ENCODE measurements at regions not wholly inside any gene's neighbourhood (a gene's known extent, or its start where the extent isn't known, plus 50 kb on each side); places are given as distances from the start of the nearest gene placed in this dataset.

DNA sequence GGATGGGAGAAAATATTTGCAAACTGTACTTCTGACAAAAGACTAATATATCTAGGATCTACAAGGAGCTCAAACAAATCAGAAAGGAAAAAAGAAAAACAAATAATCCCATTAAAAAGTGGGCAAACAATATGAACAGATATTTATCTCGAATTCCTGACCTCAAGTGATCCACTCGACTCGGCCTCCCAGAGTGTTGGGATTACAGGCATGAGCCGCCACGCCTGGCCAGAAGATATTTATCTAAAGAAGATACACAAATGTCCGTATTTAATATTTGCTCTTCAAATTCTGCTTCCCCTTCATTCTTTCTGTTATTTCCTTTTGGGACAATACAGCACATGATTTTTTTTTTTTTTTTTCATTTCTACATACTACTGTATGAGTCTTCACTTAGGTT, 151.7 kb upstream of the GRM7 start:
- no peak for DNase-seq (ENCODE audit: low read depth)
- H3K4me3 ChIP-seq (ENCODE audit: low read depth, low read length), result no peak overlapping the region

DNA sequence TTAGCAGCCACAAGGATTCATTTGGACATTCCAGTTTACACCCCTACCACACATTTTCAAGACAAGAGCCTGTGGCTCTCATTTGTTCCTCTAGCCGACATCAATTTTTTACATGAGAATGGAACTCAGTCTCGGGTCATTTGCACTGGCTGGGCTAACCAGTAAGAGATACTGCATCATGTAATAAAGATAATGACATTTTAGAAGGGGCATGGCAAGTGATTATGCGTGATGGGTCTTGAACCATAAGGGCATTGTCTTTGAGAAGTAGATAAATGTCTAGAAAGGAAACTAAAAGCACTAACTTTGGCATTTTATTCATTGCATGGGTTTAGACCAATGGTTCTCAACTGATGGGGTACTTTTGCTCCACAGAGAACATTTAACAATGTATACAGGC, 146.0 kb upstream of the GRM7 start:
- DNase-seq (ENCODE audit: low read depth), result no peak
- H3K4me3 ChIP-seq (ENCODE audit: low read depth, low read length), result no peak overlapping the region

DNA sequence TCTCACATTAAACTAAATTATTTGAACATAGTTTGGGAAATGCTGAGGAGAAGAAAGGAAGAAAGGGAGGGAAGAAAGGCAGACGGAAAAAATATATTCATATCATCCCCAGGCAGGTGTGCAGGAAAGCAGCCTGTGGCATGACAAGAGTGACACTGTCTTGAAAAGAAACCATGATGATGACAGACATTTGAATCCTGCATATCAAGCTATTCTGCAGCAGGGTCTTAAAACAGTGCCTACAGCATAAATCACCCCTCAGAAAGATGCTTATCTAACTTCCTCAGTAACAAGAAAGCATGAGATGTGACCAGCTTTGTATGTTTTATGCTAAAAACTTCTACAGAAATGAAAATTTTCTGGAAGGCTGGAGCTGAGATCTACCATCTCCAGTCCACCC, 144.5 kb upstream of the GRM7 start:
- DNase-seq (ENCODE audit: low read depth), result no peak
- no peak overlapping the region for H3K4me3 ChIP-seq (ENCODE audit: low read depth, low read length)

DNA sequence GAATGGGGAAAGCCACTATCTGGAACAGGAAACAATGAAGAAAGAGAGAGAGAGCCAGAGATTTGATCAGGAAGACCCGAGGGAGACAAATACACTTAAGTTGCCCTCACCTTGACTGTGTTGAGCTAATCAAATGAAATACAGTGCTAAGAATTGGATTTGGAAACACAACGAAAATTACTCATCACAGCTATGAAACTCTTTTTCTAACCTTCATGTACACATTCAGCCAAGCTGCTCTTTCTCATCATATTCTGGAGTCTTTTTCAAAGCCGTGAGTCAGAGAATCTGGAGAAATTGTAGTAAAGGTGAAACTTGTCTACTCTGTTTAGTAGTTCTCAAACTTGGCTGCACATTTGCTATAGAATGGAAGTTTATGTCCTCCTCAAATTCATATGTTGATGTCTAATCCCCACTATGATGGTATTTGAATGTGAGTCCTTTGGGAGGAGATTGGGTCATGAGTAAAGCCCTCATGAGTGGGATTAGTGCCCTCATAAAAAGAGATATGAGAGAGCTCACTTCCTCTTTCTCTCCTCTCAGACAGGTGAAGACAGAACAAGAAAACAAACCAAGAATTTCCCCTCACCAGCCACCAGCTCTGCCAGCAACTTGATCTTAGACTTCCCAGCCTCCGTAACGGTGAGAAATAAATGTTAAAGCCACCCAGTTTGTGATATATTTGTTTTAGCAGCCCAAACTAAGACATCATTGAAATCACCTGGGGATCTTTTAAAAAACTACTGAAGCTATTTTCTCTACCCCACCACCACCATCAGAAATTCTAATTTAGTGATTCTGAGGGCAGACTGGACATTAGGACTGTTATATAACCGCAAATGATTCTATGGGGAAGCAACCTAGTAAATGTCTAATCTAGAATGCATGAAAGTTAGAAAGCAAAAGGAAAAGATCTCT, 143.6 kb upstream of the GRM7 start:
- no peak for DNase-seq (ENCODE audit: low read depth)
- no peak overlapping the region for H3K4me3 ChIP-seq (ENCODE audit: low read depth, low read length)

DNA sequence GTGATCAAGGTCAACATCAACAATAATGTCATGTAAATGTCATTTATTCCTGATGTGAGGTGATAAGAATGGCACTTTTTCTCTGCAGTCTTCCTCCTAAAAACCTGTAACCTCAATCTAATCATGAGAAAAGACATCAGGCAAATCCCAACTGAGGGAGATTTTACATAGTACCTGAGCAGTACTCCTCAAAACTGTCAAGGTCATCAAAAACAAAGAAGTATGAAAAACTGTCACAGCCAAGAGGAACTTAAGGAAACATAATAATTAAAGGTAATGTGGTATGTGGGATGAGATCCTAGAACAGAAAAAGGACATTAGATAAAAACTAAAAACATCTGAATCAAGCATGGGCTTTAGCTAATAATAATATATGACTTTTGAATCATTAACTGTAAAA, 140.9 kb upstream of the GRM7 start:
- no peak overlapping the region for H3K4me3 ChIP-seq (ENCODE audit: low read depth, low read length)
- no peak for DNase-seq (ENCODE audit: low read depth)

DNA sequence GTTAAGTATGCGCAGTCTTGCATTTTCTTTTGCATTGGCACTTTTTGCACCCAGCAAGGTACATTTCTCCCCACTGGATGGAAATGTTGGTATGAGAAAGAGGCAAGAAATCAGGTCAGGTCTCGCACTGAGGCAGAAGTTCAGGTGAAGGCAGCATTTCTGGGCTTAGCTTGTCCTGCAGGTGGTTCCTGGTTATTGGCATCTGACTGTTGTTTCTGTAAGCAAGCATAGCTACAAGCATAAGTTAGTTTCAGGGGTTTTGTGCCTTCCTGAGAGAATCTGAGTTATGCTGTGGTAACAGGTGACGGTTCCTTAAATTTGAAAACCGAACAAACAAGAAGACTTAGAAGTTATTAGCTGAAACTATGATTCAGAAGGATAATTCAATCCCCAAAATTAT, 139.4 kb upstream of the GRM7 start:
- no peak for DNase-seq (ENCODE audit: low read depth)
- no peak overlapping the region for H3K4me3 ChIP-seq (ENCODE audit: low read depth, low read length)

DNA sequence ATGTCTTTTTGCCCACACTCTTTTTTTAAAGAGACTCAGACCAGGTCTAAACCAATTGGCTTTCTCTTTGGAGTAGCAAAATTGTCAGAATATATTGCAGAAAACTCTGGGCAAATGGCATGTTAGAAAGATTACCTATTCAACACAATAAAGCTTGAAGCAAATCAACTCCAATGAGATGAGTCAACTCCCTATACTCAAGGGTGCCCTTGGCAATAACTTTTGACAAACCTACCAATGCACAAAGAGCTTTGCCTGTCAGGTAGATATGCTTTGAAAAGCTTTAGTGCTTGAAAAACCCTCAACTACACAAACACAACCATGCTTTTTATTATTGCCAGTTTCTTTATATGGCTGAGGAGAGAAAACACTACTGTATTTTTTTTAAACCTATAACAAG, 137.7 kb upstream of the GRM7 start:
- H3K4me3 ChIP-seq (ENCODE audit: low read depth, low read length), result no peak overlapping the region
- DNase-seq (ENCODE audit: low read depth), result no peak

DNA sequence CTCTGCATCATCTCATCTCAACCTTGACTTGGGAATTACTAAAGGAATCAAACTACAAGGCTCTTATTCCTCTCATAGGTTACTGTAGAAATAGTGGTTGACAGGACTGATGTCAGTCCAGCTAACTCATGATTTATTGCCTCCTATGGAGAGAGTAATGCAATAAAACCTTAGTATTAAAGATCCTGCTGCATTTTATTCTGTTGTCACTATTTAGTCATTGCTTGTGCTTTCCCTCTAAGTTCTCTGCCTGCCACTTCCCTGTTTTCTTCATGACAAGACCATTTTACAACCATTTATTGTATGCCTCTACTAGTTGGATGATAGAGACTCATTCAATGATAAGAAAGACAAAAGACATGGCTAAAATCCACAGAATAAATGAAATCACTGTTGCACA, 134.1 kb upstream of the GRM7 start:
- DNase-seq (ENCODE audit: low read depth), result no peak
- H3K4me3 ChIP-seq (ENCODE audit: low read depth, low read length), result no peak overlapping the region

DNA sequence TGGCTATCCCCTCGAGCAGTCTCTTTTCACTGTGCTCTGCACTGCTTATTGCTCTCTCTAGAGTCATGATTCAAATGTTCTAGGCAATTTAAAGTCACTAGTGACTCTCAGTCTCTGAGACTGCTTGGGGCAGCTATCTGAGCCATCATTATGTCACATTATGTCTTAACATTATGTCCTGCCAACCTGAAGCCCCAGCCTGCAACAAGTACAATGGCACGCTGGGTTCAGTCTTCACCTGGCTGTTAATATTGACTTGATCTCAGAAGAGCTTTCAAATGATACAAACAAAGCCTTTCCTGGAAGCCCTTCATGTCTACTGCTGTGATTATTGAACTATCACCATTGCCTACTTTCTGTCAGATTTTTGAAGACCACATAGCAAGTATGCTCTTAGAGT, 128.1 kb upstream of the GRM7 start:
- no peak for DNase-seq (ENCODE audit: low read depth)
- H3K4me3 ChIP-seq (ENCODE audit: low read depth, low read length), result no peak overlapping the region

DNA sequence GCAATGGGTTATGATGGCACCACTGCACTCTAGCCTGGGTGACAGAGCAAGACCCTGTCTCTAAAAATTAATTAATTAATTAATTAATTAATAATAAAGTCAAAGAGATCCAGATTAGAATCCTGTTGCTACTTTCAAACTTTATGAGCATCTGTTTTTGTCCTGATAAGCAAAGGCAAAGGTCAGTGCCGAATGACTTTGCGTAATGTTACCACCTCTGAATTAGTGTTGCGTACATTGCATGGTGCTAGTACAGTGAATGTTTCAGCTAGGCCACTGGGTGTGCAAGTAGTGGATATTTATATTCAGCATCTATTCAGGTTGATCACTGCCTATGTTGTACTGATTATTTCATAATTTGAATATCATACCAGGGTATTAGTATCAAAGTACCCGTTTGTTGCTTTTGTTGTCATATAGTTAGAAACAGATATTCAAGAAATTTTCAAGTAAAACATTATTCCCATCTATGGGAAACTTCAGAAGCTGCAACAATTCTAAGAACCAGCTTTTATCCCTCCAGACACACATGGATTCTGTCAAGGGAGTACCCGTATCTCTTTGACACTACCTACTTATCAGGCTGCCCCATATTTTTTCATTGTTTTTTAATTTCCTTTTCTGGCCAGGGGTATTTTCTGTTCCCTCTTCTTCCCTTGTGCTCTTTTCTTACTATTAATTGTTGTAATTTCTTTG, 127.1 kb upstream of the GRM7 start:
- DNase-seq (ENCODE audit: low read depth), result no peak
- no peak overlapping the region for H3K4me3 ChIP-seq (ENCODE audit: low read depth, low read length)

DNA sequence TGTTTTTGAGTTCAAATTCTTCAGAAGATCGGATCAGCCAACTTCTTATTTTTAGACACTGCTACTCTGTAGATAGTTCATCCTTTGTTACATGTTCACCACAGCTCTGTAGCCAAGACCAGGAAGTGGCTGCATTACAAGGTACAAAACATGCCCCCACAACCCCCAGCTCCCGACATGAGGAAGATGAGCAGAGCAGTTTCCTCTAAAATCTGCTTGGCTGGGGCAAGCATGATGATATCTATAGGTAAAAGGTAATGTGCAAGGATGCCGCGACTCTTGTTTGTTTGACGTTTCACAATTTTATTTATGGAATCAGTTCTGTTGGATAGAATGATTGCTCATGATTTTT, 126.5 kb upstream of the GRM7 start:
- H3K4me3 ChIP-seq (ENCODE audit: low read depth, low read length), result no peak overlapping the region
- DNase-seq (ENCODE audit: low read depth), result no peak

DNA sequence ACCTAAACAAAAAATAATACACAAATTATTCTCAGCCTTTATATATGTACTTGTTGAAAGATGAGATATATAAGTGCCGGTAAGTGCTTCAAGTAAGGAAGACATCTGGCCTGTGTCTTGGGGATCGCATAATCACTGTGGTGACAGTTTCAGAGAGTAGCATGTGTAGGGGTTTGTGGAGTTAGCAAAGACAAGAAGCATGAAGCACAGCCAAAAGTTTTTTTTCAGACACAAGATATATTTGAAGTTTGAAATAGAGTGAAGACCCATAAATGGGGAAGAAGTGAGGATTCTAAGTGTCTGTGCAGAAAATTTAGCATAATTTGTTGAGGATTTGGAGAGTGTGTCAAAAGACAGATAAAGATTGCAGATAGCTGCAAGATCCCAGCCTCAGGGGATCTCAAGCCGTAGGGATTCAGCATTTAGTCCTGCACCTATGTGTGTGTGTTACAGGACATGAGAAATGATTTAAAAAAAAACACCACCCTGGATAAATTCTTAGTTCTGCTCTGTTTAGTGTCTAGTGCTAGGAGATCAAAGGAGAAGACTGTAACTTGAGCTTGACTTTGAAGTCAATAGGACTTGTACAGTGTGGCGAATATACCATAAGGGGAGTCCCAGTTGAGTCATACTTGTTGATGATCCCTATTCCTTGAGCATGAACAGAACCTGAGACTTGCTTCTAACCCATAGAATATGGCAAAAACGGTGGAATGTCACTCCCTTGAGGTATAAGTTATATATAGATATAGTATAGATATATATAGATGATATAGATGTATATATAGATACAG, 123.9 kb upstream of the GRM7 start:
- H3K4me3 ChIP-seq (ENCODE audit: low read depth, low read length), result no peak overlapping the region
- DNase-seq (ENCODE audit: low read depth), result no peak

DNA sequence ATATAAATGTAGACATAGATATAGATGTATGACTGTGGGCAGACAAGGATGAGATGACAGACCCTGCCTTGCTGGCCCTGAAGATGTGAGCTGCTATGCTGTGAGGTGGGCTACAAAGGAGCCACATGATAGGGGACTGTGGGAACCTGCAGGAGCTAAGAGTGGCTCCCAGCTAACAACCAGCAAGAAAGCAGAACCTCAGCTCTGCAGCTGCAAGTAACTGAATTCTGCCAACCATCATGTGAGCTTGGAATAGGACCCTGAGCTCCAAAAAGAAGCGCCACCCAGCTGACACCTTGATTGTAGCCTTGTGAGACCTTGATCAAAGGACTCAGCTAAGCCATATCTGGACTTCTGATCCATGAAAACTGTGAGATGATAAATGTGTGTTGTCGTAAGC, 123.3 kb upstream of the GRM7 start:
- no peak overlapping the region for H3K4me3 ChIP-seq (ENCODE audit: low read depth, low read length)
- DNase-seq (ENCODE audit: low read depth), result no peak

DNA sequence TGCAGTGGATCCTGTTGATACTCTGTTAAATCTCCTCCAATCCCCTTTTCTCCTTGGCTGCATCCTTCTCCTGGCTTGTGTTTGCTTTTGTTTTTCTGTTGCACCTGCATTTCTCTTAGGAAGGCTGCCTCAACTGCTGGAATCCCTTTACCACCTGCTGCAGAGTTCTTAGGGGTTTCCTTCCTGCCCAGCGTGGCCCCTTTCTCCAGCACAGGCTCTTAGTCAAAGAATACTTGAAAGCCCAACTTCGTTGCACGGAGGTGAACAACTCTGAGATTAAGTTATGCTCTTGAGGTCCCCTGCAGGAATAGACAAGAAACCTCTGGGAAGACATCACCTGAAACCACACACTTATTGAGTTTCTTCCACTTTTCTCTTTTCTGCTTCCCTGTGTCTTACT, 121.6 kb upstream of the GRM7 start:
- no peak overlapping the region for H3K4me3 ChIP-seq (ENCODE audit: low read depth, low read length)

DNA sequence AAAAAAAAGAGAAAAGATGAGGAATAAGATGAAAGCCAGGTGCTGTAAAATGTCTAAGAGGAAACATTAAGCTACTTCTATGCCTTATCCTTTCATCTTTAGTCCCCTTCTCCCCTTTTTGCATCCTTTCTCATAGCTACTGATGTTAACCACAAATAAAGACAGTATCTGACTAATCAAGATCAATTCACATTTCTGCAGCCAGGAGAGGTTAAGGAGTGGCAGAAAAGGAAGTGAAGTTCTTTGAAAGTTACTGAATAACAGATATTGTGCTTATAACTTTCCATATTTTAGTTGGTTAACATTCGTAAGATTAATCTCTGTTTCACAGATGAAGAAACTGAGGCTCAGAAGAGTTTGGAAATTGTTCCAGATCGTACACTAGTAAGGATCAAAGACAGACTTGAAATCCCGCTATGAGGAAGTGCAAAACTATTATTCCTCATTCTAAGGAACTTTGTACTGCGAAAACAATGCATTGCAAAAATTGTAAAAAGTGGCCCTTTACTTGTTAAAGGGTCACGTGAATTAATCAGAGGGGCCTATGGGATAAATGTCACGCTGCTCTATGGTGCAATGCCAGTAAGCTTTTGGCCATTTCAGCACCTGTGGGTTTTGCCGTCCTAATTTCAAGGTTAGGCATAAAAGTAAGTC, 117.7 kb upstream of the GRM7 start:
- no peak overlapping the region for H3K4me3 ChIP-seq (ENCODE audit: low read depth, low read length)
- no peak for DNase-seq (ENCODE audit: low read depth)

More for the DNA sequence above, 121.6 kb upstream of the GRM7 start:
- DNase-seq (ENCODE audit: low read depth), result no peak

DNA sequence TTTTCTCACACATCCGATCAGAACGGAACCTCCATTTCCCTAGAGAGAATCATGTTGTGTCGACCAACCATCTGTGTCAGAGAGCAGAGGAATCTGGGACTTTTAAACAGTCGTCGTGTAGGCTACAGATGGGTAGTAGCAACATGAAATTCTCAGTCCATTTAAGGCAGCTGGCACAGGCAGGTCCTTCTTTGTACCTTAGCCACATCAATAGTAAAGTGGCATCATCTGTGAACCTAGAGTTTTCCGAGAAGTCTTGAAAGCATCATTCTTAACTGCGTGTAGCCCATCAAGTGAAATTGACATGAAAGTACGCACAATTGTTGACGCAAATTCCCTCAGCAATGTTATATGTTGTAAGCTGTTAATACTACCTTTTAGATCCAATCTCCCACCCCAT, 114.5 kb upstream of the GRM7 start:
- no peak overlapping the region for H3K4me3 ChIP-seq (ENCODE audit: low read depth, low read length)
- DNase-seq (ENCODE audit: low read depth), result no peak

DNA sequence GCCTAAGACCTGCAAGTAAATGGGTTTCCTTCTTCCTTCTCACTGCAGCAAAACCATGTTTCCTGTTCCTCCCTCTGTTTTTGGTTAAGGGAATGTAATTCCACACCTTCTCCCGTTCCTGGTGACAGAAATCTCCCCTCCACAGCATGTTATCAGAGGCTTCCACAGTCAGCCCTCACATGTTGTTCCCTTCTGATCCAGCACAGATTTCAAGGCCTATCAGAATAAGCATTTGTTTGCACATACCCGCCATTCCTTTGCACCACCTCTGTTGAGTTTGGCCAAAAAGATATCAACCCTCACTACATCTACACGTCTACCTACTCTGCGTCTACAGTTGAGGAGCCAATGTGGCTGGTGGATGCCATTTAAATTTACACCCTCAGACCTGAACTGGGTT, 113.9 kb upstream of the GRM7 start:
- no peak overlapping the region for H3K4me3 ChIP-seq (ENCODE audit: low read depth, low read length)
- DNase-seq (ENCODE audit: low read depth), result no peak

DNA sequence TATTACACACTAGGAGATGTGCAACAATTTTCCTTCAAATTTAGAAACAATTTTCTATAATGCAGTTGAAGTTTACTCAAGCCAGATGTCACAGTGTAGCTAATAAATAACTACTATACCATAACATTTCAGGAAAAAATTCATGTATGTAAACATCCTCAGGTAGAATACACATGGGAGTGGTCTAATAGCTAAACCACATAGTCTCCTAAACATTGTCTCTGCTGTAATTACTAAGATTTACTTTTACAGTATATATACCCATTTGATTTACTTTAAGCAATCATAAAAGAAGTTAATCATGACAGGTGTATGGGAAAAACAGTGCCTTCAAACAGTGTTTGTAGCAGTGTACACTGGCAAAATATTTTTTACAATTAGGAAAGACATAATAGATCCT, 110.1 kb upstream of the GRM7 start:
- no peak overlapping the region for H3K4me3 ChIP-seq (ENCODE audit: low read depth, low read length)
- DNase-seq (ENCODE audit: low read depth), result no peak

DNA sequence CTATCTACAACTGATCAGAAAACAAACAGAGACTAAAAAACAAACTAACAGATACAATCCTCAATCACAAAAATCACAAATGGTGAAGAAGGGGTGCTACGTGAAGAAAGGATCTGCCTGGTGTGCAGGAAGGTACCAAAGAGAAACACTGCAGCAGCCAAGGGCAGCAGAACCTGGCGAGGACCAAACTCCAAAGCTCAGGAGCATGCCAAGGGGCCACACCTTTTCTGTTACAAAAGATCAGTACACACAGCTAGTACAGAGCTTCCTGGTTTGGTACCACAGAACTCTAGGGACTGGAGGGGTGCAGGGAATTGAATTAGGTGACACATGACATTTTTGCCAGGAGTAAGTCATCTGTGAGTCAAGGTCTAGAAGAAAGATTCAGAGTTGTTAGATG, 107.4 kb upstream of the GRM7 start:
- DNase-seq (ENCODE audit: low read depth), result no peak
- H3K4me3 ChIP-seq (ENCODE audit: low read depth, low read length), result no peak overlapping the region
